GM12878 (cell line): ENCODE measurements at regions not wholly inside any gene's neighbourhood (a gene's known extent, or its start where the extent isn't known, plus 50 kb on each side); places are given as distances from the start of the nearest gene placed in this dataset.

Experiments used
- BHLHE40 ChIP-seq, 2 experiments: fragments of 450-650 bp in 1 of 2; IDR thresholded peaks; 2 replicates each; pipeline ENCODE4 v1.6.1; 2011 to 2017; ENCODE audit warnings: low read depth in 2 of 2, borderline replicate concordance in 1 of 2, improper control_type of control experiment in 1 of 2, low read length in 1 of 2, mild to moderate bottlenecking in 1 of 2
- CTCF ChIP-seq, 3 experiments: IDR thresholded peaks in 2 of 3; conservative IDR thresholded peaks in 1 of 3; 2 replicates each; pipeline ENCODE4 v1.5.1; 2011; ENCODE audit warnings: low read depth in 3 of 3, low read length in 3 of 3, mild to moderate bottlenecking in 3 of 3, control low read depth in 2 of 3, moderate library complexity in 2 of 3, inconsistent platforms in 1 of 3, mixed read lengths in 1 of 3; ENCODE audit not compliant: control insufficient read depth in 2 of 3, insufficient read depth in 1 of 3; ENCODE audit errors: extremely low read depth in 1 of 3
- E2F4 ChIP-seq: IDR thresholded peaks from 2 replicates; pipeline ENCODE4 v1.6.1; 2012; ENCODE audit warnings: low read depth, low read length, improper control_type of control experiment
- ESRRA ChIP-seq: IDR thresholded peaks from 2 replicates; pipeline ENCODE4 v1.6.1; 2012; ENCODE audit warnings: mild to moderate bottlenecking, low read length, improper control_type of control experiment
- EZH2 ChIP-seq: IDR thresholded peaks from 2 replicates; pipeline ENCODE4 v1.6.1; 2012; ENCODE audit warnings: low read depth, mild to moderate bottlenecking, control low read depth, inconsistent platforms, low read length, borderline replicate concordance; ENCODE audit not compliant: control insufficient read depth
- HDAC2 ChIP-seq: fragments of 200-600 bp; sonication (generic); IDR thresholded peaks from 2 replicates; pipeline ENCODE4 v1.6.1; 2017
- HDAC6 ChIP-seq: fragments of 200-600 bp; sonication (generic); IDR thresholded peaks from one replicate; pipeline ENCODE4 v1.8.0; 2017; ENCODE audit warnings: antibody characterized with exemption; ENCODE audit not compliant: unreplicated experiment
- IRF4 ChIP-seq: IDR thresholded peaks from 2 replicates; pipeline ENCODE4 v1.6.1; 2011; ENCODE audit warnings: low read depth, low read length
- NBN ChIP-seq: fragments of 450-650 bp; IDR thresholded peaks from 2 replicates; pipeline ENCODE4 v1.6.1; 2016
- POLR2A ChIP-seq: IDR thresholded peaks from 2 replicates; pipeline ENCODE4 v1.6.1; 2011; ENCODE audit warnings: low read depth, mild to moderate bottlenecking, low read length
- POLR2AphosphoS5 ChIP-seq: IDR thresholded peaks from 2 replicates; pipeline ENCODE4 v1.6.1; 2011; ENCODE audit warnings: mild to moderate bottlenecking, low read length, inconsistent platforms
- REST ChIP-seq: IDR thresholded peaks from 2 replicates; pipeline ENCODE4 v1.6.1; 2012; ENCODE audit warnings: mild to moderate bottlenecking, low read depth, low read length
- TAF1 ChIP-seq: IDR thresholded peaks from 2 replicates; pipeline ENCODE4 v1.6.1; 2011; ENCODE audit warnings: mild to moderate bottlenecking, low read depth, low read length, borderline replicate concordance

- TF ChIP-seq TAF1, result no peak
- TF ChIP-seq HDAC6, result no peak
- TF ChIP-seq E2F4, result no peak
- TF ChIP-seq CTCF (IDR thresholded peaks at IDR 0.05 in 2 of 3, conservative IDR thresholded peaks at IDR 0.05 in 1 of 3; ENCODE audit: control insufficient read depth in 2 of 3, extremely low read depth in 1 of 3, insufficient read depth in 1 of 3, low read depth in 3 of 3, low read length in 3 of 3), result no peak
- TF ChIP-seq ESRRA, result no peak
- no peak for TF ChIP-seq NBN
- TF ChIP-seq IRF4, result no peak
- TF ChIP-seq POLR2AphosphoS5, result no peak
- no peak for TF ChIP-seq POLR2A
- no peak for TF ChIP-seq HDAC2
- no peak for TF ChIP-seq BHLHE40 (IDR thresholded peaks at IDR 0.05; ENCODE audit: borderline replicate concordance in 1 of 2, low read depth in 2 of 2, low read length in 1 of 2)
- TF ChIP-seq EZH2, result no peak
- TF ChIP-seq REST, result no peak
Measured at GRCh38 chr21:43363506-43364260, 63.2 kb downstream of the SIK1 start.
